AG04450 (cell line): ENCODE measurements at regions not wholly inside any gene's neighbourhood (a gene's known extent, or its start where the extent isn't known, plus 50 kb on each side); places are given as distances from the start of the nearest gene placed in this dataset.

ENCODE experiments used
- CTCF ChIA-PET: fragments of 300-600, 350-600 bp; formaldehyde crosslinking; extraction: SDS; loops from one replicate; lab custom pipeline; 2022; ENCODE audit warnings: antibody characterized with exemption, inconsistent platforms; lab: Charles Lee
- POLR2A ChIA-PET: fragments of 350-600 bp; formaldehyde crosslinking; extraction: SDS; loops from one replicate; lab custom pipeline; 2021; ENCODE audit warnings: antibody characterized with exemption, inconsistent platforms; lab: Yijun Ruan, JAX
- DNase-seq: peaks from one replicate; pipeline ENCODE4 v3.0.0-alpha.2; 2011; ENCODE audit warnings: low read depth, low spot score
- H3K27ac ChIP-seq: one replicate; pipeline ENCODE4 v1.5.1; 2012; ENCODE audit warnings: low read depth, low read length, control low read depth
- H3K27me3 ChIP-seq: one replicate; pipeline ENCODE4 v1.6.0; 2012; ENCODE audit warnings: low read length; ENCODE audit not compliant: control insufficient read depth, insufficient read depth
- H3K4me3 ChIP-seq: 2 replicates; pipeline ENCODE4 v1.5.1; 2011; ENCODE audit warnings: mild to moderate bottlenecking, low read depth, low read length, control low read depth
- H3K9me3 ChIP-seq: 2 replicates; pipeline ENCODE4 v1.5.1; 2012; ENCODE audit warnings: low read length; ENCODE audit not compliant: control insufficient read depth, insufficient read depth
- CTCF ChIP-seq: IDR thresholded peaks from 2 replicates; pipeline ENCODE4 v1.5.1; 2011; ENCODE audit warnings: low read depth, low read length, control low read depth, inconsistent platforms

- ChIA-PET POLR2A (no interaction called here), CTCF (no interaction called here)
- DNase-seq: no peak
- no peak for TF ChIP-seq CTCF
- Histone ChIP-seq H3K27ac (no peak overlapping the region), H3K4me3 (no peak overlapping the region), H3K27me3 (no peaks in the 10 kb centered on the region), H3K9me3 (peaks cover 5% of the 10 kb centered on the region; the same call in 1 of the 2 replicates)
These were observed 999.1 kb downstream of the STPG2 start for GRCh38 chr4:97144199-97144598.

- CTCF ChIA-PET: no interaction called here
- Histone ChIP-seq H3K27ac (no peak overlapping the region), H3K9me3 (no peaks in the 10 kb centered on the region), H3K4me3 (no peak overlapping the region), H3K27me3 (no peaks in the 10 kb centered on the region)
- TF ChIP-seq CTCF: no peak
- DNase-seq: no peak
- POLR2A ChIA-PET: no interaction called here
These were observed 992.3 kb downstream of the STPG2 start for GRCh38 chr4:97150966-97151365.

GRCh38 chr4:97152149-97152548 lies 991.1 kb downstream of the STPG2 start:
- H3K9me3 ChIP-seq: no peaks in the 10 kb centered on the region
- ChIA-PET POLR2A (no interaction called here), CTCF (no interaction called here)
- no peak overlapping the region for H3K27ac ChIP-seq
- H3K4me3 ChIP-seq: no peak overlapping the region
- TF ChIP-seq CTCF: no peak
- no peaks in the 10 kb centered on the region for H3K27me3 ChIP-seq
- DNase-seq: no peak

- no peak overlapping the region for H3K27ac ChIP-seq
- DNase-seq: no peak
- POLR2A ChIA-PET: no interaction called here
These were observed 990.2 kb downstream of the STPG2 start for GRCh38 chr4:97153042-97153441.

GRCh38 chr4:97159625-97160024 lies 983.7 kb downstream of the STPG2 start:
- H3K27ac ChIP-seq: no peak overlapping the region
- no peak overlapping the region for H3K4me3 ChIP-seq
- no peak for DNase-seq
- H3K27me3 ChIP-seq: no peaks in the 10 kb centered on the region
- ChIA-PET POLR2A (no interaction called here), CTCF (no interaction called here)
- H3K9me3 ChIP-seq: peaks cover 5% of the 10 kb centered on the region; the same call in 1 of the 2 replicates
- TF ChIP-seq CTCF: no peak

More at GRCh38 chr4:97153042-97153441, 990.2 kb downstream of the STPG2 start:
- no peak for TF ChIP-seq CTCF
- CTCF ChIA-PET: no interaction called here
- Histone ChIP-seq H3K4me3 (no peak overlapping the region), H3K27me3 (no peaks in the 10 kb centered on the region), H3K9me3 (no peaks in the 10 kb centered on the region)
